ENCODE measurements at regions not wholly inside any gene's neighbourhood (a gene's known extent, or its start where the extent isn't known, plus 50 kb on each side); places are given as distances from the start of the nearest gene placed in this dataset.

DNA sequence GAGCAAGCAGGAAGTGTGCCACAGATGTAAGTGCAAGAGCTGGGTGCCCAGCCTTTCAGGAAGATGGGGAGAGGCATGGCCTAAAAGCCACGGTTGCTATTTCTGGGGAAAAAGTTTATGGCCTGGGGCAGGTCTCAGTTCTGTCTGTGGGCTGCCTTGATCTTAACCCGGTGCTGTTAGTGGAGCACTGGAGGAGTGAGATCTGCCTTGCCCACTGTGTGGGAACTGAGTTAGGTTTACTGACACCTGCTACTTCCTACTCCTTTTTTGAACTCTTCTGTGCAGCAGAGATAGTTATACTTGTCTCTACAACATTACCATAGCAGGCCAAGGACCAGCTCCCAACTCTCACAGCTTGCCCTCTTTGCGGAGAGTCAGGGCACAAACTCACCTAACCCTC lies 76.5 kb downstream of the ITM2A start:
- TF ChIP-seq, protein P1, sequence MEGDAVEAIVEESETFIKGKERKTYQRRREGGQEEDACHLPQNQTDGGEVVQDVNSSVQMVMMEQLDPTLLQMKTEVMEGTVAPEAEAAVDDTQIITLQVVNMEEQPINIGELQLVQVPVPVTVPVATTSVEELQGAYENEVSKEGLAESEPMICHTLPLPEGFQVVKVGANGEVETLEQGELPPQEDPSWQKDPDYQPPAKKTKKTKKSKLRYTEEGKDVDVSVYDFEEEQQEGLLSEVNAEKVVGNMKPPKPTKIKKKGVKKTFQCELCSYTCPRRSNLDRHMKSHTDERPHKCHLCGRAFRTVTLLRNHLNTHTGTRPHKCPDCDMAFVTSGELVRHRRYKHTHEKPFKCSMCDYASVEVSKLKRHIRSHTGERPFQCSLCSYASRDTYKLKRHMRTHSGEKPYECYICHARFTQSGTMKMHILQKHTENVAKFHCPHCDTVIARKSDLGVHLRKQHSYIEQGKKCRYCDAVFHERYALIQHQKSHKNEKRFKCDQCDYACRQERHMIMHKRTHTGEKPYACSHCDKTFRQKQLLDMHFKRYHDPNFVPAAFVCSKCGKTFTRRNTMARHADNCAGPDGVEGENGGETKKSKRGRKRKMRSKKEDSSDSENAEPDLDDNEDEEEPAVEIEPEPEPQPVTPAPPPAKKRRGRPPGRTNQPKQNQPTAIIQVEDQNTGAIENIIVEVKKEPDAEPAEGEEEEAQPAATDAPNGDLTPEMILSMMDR (IDR thresholded peaks at IDR 0.05) = no peak
- no peak for TF ChIP-seq POLR2A (IDR thresholded peaks at IDR 0.05)
